ENCODE measurements at regions not wholly inside any gene's neighbourhood (a gene's known extent, or its start where the extent isn't known, plus 50 kb on each side); places are given as distances from the start of the nearest gene placed in this dataset.

DNA sequence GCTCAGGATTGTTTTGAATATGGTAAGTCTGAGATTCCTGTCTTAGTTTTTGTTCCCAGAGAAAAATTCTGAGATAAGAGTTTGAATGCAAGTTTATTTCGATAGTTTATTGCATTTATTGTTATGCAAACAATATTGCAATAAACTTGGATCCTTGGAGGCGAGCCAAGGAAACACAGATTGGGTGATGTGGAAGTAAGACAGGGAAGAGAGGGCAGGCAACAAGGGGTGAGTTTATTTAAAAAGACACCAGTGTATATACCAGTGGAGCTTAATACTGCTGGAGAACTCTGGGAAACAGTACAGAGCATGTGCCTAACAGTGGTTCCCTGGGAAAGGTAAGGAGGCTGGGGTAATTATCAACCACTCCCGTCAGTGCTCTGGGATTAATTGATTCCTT, 87.5 kb upstream of the NEDD4L start:
- no peak for TF ChIP-seq POLR2A (IDR thresholded peaks at IDR 0.05)
- TF ChIP-seq, protein P1, sequence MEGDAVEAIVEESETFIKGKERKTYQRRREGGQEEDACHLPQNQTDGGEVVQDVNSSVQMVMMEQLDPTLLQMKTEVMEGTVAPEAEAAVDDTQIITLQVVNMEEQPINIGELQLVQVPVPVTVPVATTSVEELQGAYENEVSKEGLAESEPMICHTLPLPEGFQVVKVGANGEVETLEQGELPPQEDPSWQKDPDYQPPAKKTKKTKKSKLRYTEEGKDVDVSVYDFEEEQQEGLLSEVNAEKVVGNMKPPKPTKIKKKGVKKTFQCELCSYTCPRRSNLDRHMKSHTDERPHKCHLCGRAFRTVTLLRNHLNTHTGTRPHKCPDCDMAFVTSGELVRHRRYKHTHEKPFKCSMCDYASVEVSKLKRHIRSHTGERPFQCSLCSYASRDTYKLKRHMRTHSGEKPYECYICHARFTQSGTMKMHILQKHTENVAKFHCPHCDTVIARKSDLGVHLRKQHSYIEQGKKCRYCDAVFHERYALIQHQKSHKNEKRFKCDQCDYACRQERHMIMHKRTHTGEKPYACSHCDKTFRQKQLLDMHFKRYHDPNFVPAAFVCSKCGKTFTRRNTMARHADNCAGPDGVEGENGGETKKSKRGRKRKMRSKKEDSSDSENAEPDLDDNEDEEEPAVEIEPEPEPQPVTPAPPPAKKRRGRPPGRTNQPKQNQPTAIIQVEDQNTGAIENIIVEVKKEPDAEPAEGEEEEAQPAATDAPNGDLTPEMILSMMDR (IDR thresholded peaks at IDR 0.05), result no peak

All from transverse colon (tissue), 3 donors.